Mucosa of descending colon (tissue), 3 donors: ENCODE measurements at regions not wholly inside any gene's neighbourhood (a gene's known extent, or its start where the extent isn't known, plus 50 kb on each side); places are given as distances from the start of the nearest gene placed in this dataset.

Experiments used
- ATAC-seq: fragments of 200-7000 bp; cut with Tn5 transposase; one replicate; pipeline ENCODE4 v1.9.1; 2020; ENCODE audit warnings: mild to moderate bottlenecking, moderate library complexity
- DNase-seq, 3 donors: peaks; one replicate each; pipeline ENCODE4 v3.0.0-alpha.2; 2020
- H3K36me3 ChIP-seq: fragments of 200-600 bp; one replicate; pipeline ENCODE4 v1.8.0; 2021; ENCODE audit warnings: low read depth, mild to moderate bottlenecking
- H3K4me1 ChIP-seq: fragments of 200-600 bp; one replicate; pipeline ENCODE4 v1.8.0; 2021; ENCODE audit warnings: low read depth, mild to moderate bottlenecking
- H3K4me3 ChIP-seq: fragments of 200-600 bp; one replicate; pipeline ENCODE4 v1.8.0; 2021; ENCODE audit warnings: mild to moderate bottlenecking
- H3K9me3 ChIP-seq: fragments of 200-600 bp; one replicate; pipeline ENCODE4 v1.8.0; 2021; ENCODE audit warnings: mild to moderate bottlenecking
- CTCF ChIP-seq: fragments of 200-600 bp; IDR thresholded peaks from one replicate; pipeline ENCODE4 v1.8.0; 2022; ENCODE audit warnings: antibody characterized with exemption, mild to moderate bottlenecking
- intact Hi-C, 2 donors: fragments of 100-400 bp; cut with DNase I in 1 of 2; cut with micrococcal nuclease in 1 of 2; formaldehyde crosslinking; loops; one replicate each; pipeline versions ENCODE4 v1.11.0 to v1.11.1; 2022; cut with DNase I, micrococcal nuclease
- donor health status: DM: no; HTN: no; CAD: no; lungs with moderate emphysema.
- donor health status: DM: no; HTN: no; CAD: no.
- donor health status: DM: no; HTN: yes; CAD: no.

GRCh38 chr6:164905311-164905710, 404.1 kb downstream of the C6orf118 start:
- Histone ChIP-seq H3K36me3 (no peaks in the 10 kb centered on the region), H3K4me1 (no peaks in the 10 kb centered on the region), H3K9me3 (peaks cover 6% of the 10 kb centered on the region), H3K4me3 (no peak overlapping the region)
- no peak for TF ChIP-seq CTCF
- DNase-seq = no peak
- intact Hi-C loops = no loop called here
- no peak for ATAC-seq

GRCh38 chr6:164898412-164898811, 411.0 kb downstream of the C6orf118 start:
- DNase-seq = no peak
- Histone ChIP-seq H3K4me3 (no peak overlapping the region), H3K36me3 (no peaks in the 10 kb centered on the region), H3K9me3 (peaks cover 26% of the 10 kb centered on the region), H3K4me1 (no peaks in the 10 kb centered on the region)
- intact Hi-C loops = no loop called here
- ATAC-seq = no peak
- TF ChIP-seq CTCF = no peak

GRCh38 chr6:164897523-164898235, 411.7 kb downstream of the C6orf118 start:
- H3K4me1 ChIP-seq = no peaks in the 10 kb centered on the region
- peaks cover 26% of the 10 kb centered on the region for H3K9me3 ChIP-seq
- intact Hi-C loops = no loop called here
- H3K36me3 ChIP-seq = no peaks in the 10 kb centered on the region
- no peak overlapping the region for H3K4me3 ChIP-seq
- no peak for ATAC-seq
- DNase-seq = no peak
- no peak for TF ChIP-seq CTCF

GRCh38 chr6:164889980-164890379, 419.4 kb downstream of the C6orf118 start:
- TF ChIP-seq CTCF = no peak
- intact Hi-C loops = no loop called here

GRCh38 chr6:164887660-164888059, 421.7 kb downstream of the C6orf118 start:
- no peak for TF ChIP-seq CTCF
- no peak overlapping the region for H3K4me3 ChIP-seq
- H3K36me3 ChIP-seq = no peaks in the 10 kb centered on the region
- H3K9me3 ChIP-seq = peaks cover 10% of the 10 kb centered on the region
- intact Hi-C loops = no loop called here
- H3K4me1 ChIP-seq = no peaks in the 10 kb centered on the region
- DNase-seq = no peak
- no peak for ATAC-seq

More at GRCh38 chr6:164889980-164890379, 419.4 kb downstream of the C6orf118 start:
- Histone ChIP-seq H3K36me3 (no peaks in the 10 kb centered on the region), H3K4me1 (no peaks in the 10 kb centered on the region), H3K9me3 (peaks cover 13% of the 10 kb centered on the region), H3K4me3 (no peak overlapping the region)
- DNase-seq = no peak
- no peak for ATAC-seq
